ENCODE measurements at regions not wholly inside any gene's neighbourhood (a gene's known extent, or its start where the extent isn't known, plus 50 kb on each side); places are given as distances from the start of the nearest gene placed in this dataset.

GRCh38 chr3:8301977-8302735 is 199.5 kb upstream of the LMCD1 start:
- peak in 5 of 7 experiments; percentile 25 to 63 (median 44) for TF ChIP-seq CTCF (IDR thresholded peaks at IDR 0.05)
- TF ChIP-seq POLR2A (IDR thresholded peaks at IDR 0.05) = no peak

All from stomach (tissue), 4 donors.